ENCODE measurements at regions not wholly inside any gene's neighbourhood (a gene's known extent, or its start where the extent isn't known, plus 50 kb on each side); places are given as distances from the start of the nearest gene placed in this dataset.
A peak's percentile ranks its signal among the peaks of the same experiment; 100 is the strongest.

GRCh38 chr15:81814882-81815455 is 230.8 kb downstream of the MEX3B start:
- no TSS peak for BruUV-seq (replicated peaks)
- CTCF ChIA-PET: no interaction called here
- no peaks in the 10 kb centered on the region for H3K27me3 ChIP-seq (replicated peaks; ENCODE audit: control insufficient read depth, insufficient read depth, low read length)

DNA sequence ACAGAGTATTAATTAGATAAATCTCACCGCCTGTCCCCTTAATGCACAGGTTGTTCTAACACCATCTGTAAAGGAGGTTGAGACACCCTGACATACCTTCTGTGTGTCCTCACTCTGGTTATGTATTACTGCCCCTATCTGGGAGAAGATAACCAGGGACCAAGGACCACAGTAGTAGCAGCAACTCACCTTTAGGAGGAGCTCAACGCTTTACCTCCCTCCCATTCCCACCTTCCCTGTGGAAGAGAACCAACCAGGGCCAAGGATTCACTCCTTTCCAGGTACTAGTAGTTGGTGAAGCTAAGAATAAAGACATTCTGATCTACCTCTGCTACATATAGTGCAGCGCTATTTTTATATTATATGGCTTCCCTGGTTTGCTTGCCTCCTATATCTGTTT is 232.6 kb downstream of the MEX3B start:
- Mint-ChIP-seq H3K27me3 (ENCODE audit: insufficient read depth, unreplicated experiment) (peaks cover 3% of the 10 kb centered on the region), H3K36me3 (ENCODE audit: insufficient read depth, unreplicated experiment) (no peaks in the 10 kb centered on the region), H3K27ac (ENCODE audit: unreplicated experiment) (no peak overlapping the region), H3K9me3 (ENCODE audit: unreplicated experiment) (no peaks in the 10 kb centered on the region), H3K4me3 (ENCODE audit: unreplicated experiment) (no peak overlapping the region), H3K4me1 (ENCODE audit: low read depth, unreplicated experiment) (no peaks in the 10 kb centered on the region)
- H3K36me3 ChIP-seq (ENCODE audit: control insufficient read depth, insufficient read depth, low read length): no peaks in the 10 kb centered on the region
- no peak overlapping the region for H3K4me3 ChIP-seq (ENCODE audit: low read depth, low read length)
- CTCF ChIA-PET: no interaction called here
- no TSS peak for BruUV-seq (replicated peaks)
- peak in 1 of 2 experiments; percentile 4 for DNase-seq
- POLR2A ChIA-PET: no interaction called here
- intact Hi-C loops (cut with micrococcal nuclease; ENCODE audit: unreplicated experiment): no loop called here
- no peaks in the 10 kb centered on the region for H3K4me1 ChIP-seq
- no peaks in the 10 kb centered on the region for H3K9me3 ChIP-seq
- no peaks in the 10 kb centered on the region for H3K27me3 ChIP-seq (replicated peaks; ENCODE audit: control insufficient read depth, insufficient read depth, low read length)
- TF ChIP-seq, protein P1, sequence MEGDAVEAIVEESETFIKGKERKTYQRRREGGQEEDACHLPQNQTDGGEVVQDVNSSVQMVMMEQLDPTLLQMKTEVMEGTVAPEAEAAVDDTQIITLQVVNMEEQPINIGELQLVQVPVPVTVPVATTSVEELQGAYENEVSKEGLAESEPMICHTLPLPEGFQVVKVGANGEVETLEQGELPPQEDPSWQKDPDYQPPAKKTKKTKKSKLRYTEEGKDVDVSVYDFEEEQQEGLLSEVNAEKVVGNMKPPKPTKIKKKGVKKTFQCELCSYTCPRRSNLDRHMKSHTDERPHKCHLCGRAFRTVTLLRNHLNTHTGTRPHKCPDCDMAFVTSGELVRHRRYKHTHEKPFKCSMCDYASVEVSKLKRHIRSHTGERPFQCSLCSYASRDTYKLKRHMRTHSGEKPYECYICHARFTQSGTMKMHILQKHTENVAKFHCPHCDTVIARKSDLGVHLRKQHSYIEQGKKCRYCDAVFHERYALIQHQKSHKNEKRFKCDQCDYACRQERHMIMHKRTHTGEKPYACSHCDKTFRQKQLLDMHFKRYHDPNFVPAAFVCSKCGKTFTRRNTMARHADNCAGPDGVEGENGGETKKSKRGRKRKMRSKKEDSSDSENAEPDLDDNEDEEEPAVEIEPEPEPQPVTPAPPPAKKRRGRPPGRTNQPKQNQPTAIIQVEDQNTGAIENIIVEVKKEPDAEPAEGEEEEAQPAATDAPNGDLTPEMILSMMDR (IDR thresholded peaks at IDR 0.05; ENCODE audit: insufficient read depth in 1 of 2, low read depth in 1 of 2, low read length in 1 of 2, severe bottlenecking in 1 of 2, unreplicated experiment in 1 of 2): peak; percentile 24 to 33

More at GRCh38 chr15:81814882-81815455, 230.8 kb downstream of the MEX3B start:
- POLR2A ChIA-PET: no interaction called here
- H3K36me3 Mint-ChIP-seq (ENCODE audit: insufficient read depth, unreplicated experiment): no peaks in the 10 kb centered on the region
- H3K4me1 ChIP-seq: no peaks in the 10 kb centered on the region
- no peaks in the 10 kb centered on the region for H3K9me3 ChIP-seq
- no peak overlapping the region for H3K4me3 ChIP-seq (ENCODE audit: low read depth, low read length)
- no peak overlapping the region for H3K27ac Mint-ChIP-seq (ENCODE audit: unreplicated experiment)
- H3K27me3 Mint-ChIP-seq (ENCODE audit: insufficient read depth, unreplicated experiment): no peaks in the 10 kb centered on the region
- H3K4me1 Mint-ChIP-seq (ENCODE audit: low read depth, unreplicated experiment): no peaks in the 10 kb centered on the region
- no peaks in the 10 kb centered on the region for H3K36me3 ChIP-seq (ENCODE audit: control insufficient read depth, insufficient read depth, low read length)
- TF ChIP-seq, protein P1 (IDR thresholded peaks at IDR 0.05; ENCODE audit: insufficient read depth in 1 of 2, low read depth in 1 of 2, low read length in 1 of 2, severe bottlenecking in 1 of 2, unreplicated experiment in 1 of 2): no peak
- DNase-seq: no peak
- H3K9me3 Mint-ChIP-seq (ENCODE audit: unreplicated experiment): no peaks in the 10 kb centered on the region
- intact Hi-C loops (cut with micrococcal nuclease; ENCODE audit: unreplicated experiment): no loop called here
- H3K4me3 Mint-ChIP-seq (ENCODE audit: unreplicated experiment): no peak overlapping the region

GRCh38 chr15:81812456-81812855 is 233.4 kb downstream of the MEX3B start:
- Histone ChIP-seq H3K27me3 (replicated peaks; ENCODE audit: control insufficient read depth, insufficient read depth, low read length) (no peaks in the 10 kb centered on the region), H3K4me1 (no peaks in the 10 kb centered on the region), H3K36me3 (ENCODE audit: control insufficient read depth, insufficient read depth, low read length) (no peaks in the 10 kb centered on the region), H3K9me3 (no peaks in the 10 kb centered on the region), H3K4me3 (ENCODE audit: low read depth, low read length) (no peak overlapping the region)
- TF ChIP-seq, protein P1 (IDR thresholded peaks at IDR 0.05; ENCODE audit: insufficient read depth in 1 of 2, low read depth in 1 of 2, low read length in 1 of 2, severe bottlenecking in 1 of 2, unreplicated experiment in 1 of 2): no peak
- no peak overlapping the region for H3K4me3 Mint-ChIP-seq (ENCODE audit: unreplicated experiment)
- H3K27ac Mint-ChIP-seq (ENCODE audit: unreplicated experiment): no peak overlapping the region
- no peaks in the 10 kb centered on the region for H3K36me3 Mint-ChIP-seq (ENCODE audit: insufficient read depth, unreplicated experiment)
- ChIA-PET POLR2A (no interaction called here), CTCF (no interaction called here)
- peaks cover 3% of the 10 kb centered on the region for H3K27me3 Mint-ChIP-seq (ENCODE audit: insufficient read depth, unreplicated experiment)
- no TSS peak for BruUV-seq (replicated peaks)
- DNase-seq: no peak
- no peaks in the 10 kb centered on the region for H3K9me3 Mint-ChIP-seq (ENCODE audit: unreplicated experiment)
- H3K4me1 Mint-ChIP-seq (ENCODE audit: low read depth, unreplicated experiment): no peaks in the 10 kb centered on the region
- intact Hi-C loops (cut with micrococcal nuclease; ENCODE audit: unreplicated experiment): no loop called here
